GM21825 (cell line): ENCODE measurements at regions not wholly inside any gene's neighbourhood (a gene's known extent, or its start where the extent isn't known, plus 50 kb on each side); places are given as distances from the start of the nearest gene placed in this dataset.
A peak's percentile ranks its signal among the peaks of the same experiment; 100 is the strongest.
"Not testable (repeated sequence)": the region's sequence is repeated elsewhere in the genome, so short reads cannot be mapped to it uniquely, and the experiment has no call there.

Experiments used
- ATAC-seq: cut with Tn5 transposase; IDR thresholded peaks from one replicate; pipeline ENCODE4 v1.9.1; 2021; ENCODE audit warnings: mild to moderate bottlenecking, moderate library complexity; ENCODE audit not compliant: unreplicated experiment

DNA sequence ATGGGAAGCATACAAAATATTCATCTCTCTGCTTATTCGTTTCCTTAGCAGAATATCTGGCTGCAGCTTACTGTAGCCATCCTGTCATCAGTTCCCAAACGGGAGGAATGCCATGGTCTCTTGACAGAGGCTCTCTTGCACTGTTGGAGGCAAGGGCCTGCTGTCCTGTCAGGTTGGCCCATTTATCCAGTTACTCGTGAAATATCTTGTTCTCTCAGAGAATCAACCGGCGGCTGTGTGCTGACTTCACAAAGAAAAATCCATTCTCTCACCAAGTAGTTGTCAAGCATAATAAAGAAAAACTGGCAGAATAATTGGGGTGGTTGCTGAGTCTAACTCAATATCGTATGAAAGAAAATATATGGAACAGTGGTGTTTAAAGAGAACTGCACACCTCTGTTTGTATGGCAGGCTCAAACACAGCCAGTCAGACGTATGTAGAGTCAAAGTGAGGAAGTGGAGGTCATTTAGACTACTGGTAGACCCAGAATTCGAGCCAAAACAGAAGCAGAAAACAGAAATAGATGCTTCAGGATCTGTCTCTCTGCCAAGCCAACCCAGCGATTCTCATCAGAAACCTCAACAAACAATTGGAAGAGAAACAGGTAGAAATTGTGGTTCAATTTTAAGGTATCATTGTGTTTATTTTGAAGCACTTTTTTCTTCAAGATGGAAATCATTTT lies 349.2 kb upstream of the PRKCQ start:
- no peak for ATAC-seq

DNA sequence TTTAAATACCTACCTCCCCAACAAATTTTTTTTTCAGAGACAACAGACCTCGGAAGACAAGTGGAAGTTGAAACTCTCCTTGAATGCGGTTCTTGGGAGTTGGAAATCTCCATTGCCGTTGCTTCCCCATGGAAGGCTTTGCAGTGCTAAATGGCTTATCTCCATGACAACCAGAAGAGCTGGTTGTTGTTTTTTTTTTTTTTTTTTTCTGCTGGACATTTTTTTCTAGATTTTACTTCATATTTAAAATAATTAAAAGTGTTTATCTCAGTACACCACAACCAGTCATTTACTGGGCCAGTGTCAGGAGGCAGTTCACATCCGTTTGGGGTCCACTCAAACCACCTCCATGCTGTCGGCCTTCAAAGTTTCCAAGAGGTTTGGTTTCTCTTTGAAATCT lies 348.5 kb upstream of the PRKCQ start:
- no peak for ATAC-seq

DNA sequence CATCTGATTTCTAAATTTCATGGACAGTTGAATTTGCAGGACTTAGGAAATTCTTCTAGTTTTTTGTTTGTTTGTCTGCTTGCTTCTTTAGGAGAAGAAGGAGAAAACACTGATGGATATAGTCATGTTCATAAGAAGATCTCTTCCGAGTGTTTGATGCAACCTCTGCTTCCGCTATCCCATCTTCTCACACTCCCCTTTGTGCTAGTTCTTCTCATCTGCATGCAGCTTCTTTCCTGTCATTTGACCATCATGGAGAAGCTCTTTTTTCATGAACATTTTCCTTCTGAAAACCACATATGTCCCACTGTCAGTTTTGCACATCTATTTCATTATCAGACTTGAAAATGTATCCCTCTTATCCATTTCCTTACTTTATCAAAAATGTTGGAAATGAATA lies 346.9 kb upstream of the PRKCQ start:
- ATAC-seq, result no peak

DNA sequence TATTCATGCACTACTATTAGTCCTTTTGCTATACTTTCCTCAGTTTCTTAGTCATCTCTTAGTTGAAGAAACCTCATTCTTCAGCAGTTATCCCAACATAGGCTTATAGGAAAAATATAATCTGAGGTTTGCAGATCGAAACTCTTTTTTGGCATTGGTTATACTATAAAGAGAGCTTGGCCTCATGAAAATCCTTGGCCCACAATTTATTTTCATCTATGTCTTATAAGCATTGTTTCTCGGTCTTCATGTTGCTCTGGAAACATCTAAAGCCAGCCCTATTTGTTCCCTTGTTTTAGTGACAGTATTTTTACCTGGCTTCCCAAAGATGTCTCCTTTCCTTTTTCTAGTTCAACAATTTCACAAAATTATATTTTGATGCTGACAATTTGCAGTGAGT lies 345.1 kb upstream of the PRKCQ start:
- no peak for ATAC-seq

DNA sequence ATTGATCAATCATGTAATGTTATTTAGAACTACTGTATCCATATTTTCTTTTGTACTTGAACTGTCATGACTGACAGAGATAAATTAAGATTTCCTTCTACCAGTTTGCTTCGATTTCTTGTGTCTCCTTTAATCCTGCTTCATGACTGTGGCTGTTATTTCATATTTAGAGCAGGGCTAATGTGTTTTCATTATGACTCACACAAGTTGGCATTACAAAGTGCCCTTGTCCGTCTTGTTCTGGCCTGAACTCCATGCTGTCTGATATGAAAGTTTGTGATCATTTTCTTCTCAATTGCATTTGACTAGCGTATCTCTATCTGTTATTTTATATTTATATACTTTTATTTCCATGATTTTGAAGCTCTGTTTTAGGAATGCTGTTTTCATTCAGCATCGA lies 344.1 kb upstream of the PRKCQ start:
- no peak for ATAC-seq

- ATAC-seq, result not testable (repeated sequence)
These were observed 340.9 kb upstream of the PRKCQ start for GRCh38 chr10:6921026-6921425.

DNA sequence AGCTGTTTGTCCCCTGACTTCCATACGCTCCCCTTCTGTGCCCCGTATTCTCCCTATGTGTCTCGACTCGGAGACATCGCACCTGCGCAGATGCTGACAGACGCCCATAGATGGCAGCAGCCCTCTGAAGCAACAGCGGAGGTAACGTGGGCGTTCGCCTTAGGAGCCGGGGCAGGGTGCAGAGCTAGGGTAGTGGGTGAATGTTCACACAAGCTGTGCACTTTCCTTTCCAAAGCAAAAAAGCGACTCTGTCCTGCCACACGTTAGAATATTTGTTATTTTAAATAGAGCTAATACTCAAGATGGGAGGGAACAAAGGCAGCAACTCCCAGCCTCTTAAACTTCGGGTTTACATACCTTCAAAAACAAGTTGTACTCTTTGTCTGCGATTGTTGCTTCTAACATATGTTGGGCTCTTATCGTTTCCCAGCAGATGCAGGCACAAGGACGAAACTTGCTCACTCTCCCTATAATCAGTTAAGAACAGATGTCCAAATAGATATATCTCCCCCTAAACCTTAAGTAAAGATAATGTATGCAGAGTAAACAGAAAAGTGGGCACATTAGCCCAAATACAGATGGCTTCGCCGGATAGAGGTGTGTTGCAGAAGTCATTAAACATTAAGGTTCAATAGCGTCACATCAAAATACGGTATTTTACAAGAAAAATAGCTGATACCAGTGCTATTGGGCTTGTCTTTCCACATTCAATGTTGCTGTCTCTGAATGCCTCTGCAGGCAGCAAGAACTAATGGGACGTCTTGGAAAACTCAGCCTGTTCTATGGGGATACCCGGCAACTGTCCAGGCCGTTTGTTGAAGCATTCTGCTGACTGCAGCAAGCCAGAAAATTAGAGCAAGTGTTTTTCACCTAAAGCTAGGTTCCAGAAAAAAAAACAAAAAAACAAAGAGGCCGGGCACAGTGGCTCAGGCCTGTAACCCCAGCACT lies 340.3 kb upstream of the PRKCQ start:
- peak; percentile 98 for ATAC-seq

- no peak for ATAC-seq
These were observed 339.0 kb upstream of the PRKCQ start for GRCh38 chr10:6919077-6919476.

DNA sequence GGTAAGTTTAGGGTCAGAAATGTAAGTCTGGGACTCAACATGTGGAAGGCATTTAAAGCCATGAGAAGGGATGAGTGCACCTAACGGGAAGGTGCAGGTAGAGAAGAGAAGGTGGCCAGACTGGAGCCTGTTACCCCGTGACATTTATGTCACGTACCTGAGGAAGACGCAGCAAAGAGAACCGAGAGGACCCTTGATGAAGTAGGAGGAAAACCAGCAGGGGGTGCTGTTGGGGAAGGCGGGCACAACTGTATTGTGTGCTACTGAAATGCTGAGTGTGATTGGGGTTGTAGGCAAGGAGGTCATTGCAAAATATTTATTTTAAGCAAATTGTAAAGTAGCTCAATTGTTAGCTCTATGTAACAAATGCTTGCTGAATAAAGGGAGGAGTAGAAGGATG lies 338.2 kb upstream of the PRKCQ start:
- ATAC-seq, result no peak

GRCh38 chr10:6917125-6917524 lies 337.0 kb upstream of the PRKCQ start:
- no peak for ATAC-seq

DNA sequence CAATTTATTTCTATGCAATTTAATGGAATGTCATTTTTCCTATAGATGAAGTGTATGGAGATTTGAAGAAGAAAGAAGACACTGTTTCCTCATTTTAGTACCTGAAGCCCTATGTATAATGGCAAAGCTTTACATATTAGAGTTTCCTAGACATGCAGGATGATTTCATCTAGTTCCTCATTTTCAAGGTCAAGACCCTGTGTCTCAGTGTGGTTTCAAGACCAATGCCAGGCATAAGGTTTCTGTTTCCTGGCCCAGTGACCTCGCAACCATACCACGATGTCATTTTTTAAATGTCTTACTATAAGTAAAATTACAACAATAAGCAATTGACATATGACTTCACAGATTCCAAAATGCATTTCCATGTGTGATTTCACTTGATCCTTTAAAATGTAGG lies 336.5 kb upstream of the PRKCQ start:
- no peak for ATAC-seq

DNA sequence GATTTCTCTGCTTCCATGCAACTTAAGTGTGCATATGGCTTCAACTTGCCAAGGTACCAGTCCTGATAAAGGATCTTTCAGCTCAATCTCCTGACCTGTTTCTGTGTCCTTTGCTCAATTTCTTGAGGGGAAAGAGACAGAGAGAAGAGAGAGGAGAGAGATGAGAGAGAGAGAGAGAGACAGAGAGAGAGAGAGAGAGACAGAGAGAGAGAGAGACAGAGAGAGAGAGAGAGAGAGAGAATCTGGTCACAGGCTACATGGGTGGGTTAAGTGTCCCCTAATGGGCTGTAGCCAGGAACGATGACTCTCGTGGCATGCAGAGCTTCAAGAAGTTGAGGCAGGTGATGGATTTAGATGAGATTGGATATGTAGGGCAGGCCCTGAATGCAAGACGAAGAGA lies 335.2 kb upstream of the PRKCQ start:
- ATAC-seq, result no peak

- ATAC-seq, result no peak
These were observed 332.9 kb upstream of the PRKCQ start for GRCh38 chr10:6912929-6913328.

DNA sequence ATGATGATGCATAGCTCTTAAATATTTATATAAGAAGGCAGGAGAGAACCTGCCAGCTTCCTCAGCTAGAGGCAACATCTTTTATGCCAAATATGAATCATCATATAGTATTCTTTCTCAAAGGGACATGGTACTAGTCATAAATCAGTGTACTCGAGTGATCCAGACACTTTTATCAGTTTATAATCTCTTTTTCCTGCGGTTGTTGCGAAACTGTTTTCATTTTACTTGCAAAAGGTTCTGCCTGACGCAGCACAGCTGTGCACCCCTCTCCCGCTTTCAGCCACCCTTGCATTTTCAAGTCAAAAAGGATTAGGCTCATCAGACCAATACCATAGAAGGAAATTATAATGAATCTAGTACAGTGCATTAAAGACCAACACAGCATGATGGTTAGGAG lies 332.3 kb upstream of the PRKCQ start:
- no peak for ATAC-seq

GRCh38 chr10:6912021-6912420 lies 331.9 kb upstream of the PRKCQ start:
- ATAC-seq, result no peak

DNA sequence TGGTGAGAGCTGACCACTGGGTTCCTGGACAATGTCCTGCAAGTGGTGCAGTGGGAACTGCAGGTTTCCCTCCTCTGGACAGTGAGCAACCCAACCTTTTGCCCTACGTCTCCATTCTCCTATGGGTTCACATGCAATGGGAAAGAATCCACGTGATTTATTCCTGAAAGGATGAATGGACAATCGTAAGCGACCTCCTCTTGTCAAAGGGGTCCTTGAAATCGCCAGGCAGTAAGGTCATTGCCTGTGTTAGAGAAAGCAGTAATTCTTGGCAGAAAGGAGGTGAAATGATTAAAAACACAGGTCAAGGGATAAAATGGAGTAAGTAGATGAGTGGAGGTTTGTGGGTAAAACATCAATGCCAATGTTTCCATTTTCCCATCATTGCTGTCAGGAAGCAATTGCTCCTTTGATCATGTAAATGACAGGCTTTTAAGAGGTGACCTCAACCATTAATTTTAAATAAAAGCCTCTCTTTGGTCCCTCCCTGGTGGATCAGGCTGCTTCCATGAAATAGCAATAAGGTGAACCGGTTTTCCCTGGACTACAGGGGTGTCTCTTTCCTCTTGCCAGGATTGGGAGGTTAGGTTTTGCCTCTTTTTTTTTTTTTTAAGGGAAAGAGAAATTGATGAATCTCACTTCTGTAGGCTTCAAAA lies 330.0 kb upstream of the PRKCQ start:
- ATAC-seq, result no peak

- ATAC-seq, result no peak
These were observed 327.9 kb upstream of the PRKCQ start for GRCh38 chr10:6907877-6908530.

DNA sequence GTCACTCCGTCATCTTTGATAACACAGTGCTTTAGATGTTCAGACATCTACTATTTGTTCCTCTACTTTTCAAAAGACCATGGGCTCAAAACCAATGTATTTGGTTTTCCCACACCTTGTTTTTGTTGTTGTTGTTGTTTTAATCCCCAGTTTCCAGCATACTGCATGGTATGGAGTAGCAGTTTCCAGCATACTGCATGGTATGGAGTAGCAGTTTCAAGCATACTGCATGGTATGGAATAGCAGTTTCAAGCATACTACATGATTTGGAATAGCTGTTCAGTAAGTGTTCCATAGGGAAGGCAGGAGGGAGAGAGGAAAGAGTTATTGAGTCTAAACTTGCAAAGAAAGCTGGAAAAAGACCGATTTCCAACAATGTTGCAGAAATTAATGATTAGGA lies 314.3 kb upstream of the PRKCQ start:
- ATAC-seq, result no peak

DNA sequence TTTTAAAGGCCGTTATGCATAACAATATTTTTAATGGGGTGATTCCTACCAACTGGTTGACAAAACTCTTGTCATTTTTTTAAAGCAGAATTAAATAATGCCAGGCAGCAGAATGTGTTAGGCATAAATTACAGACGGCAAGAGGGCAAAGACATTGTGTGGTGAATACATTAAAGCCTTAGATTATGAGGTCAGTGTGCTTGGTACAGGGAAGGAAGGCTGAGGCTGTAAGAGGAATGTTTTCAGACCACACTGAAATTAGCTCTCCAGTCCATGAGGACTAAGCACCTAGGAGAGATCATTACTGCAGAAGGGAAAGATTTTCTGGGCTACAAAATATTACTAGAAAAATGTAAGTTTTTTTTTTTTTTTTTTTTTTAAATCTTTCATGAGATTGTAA lies 312.8 kb upstream of the PRKCQ start:
- ATAC-seq, result no peak

DNA sequence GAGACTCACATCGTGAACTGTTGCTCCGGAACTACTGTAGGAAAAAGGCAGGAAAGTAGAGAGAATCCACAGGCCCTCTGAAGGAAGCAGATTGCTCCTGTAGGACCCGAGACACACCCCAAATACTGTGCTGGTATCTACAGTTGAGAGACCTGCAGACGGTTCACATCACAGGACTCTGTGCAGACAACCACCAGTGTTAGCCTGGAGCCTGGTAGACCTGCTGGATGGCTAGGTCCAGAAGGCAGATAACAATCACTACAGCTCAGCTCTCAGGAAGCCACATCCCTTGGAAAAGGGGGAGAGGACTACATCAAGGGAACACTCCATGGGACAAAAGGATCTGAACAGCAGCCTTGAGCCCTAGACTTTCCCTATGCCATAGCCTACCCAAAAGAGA lies 311.8 kb upstream of the PRKCQ start:
- no peak for ATAC-seq

DNA sequence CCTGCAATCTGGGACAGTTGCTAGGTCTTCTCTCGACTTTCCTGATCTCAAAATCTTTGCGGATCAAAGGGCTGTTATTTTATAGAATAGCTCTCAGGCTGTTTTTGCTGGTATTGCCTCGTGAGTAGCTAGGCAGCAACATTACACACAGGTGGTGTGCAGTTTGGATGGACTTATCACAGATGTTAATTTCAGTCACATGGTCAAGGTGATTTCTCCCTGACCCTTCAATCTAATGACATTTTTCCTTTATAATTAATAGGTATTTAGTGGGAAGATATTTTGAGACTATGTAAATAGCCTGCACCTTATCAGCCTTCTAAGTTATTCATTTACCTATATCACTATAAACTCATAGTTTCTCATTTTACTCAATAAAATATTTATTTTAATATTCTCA lies 309.6 kb upstream of the PRKCQ start:
- ATAC-seq, result no peak
